ENCODE measurements at regions not wholly inside any gene's neighbourhood (a gene's known extent, or its start where the extent isn't known, plus 50 kb on each side); places are given as distances from the start of the nearest gene placed in this dataset.

GRCh38 chr16:8109510-8110369 lies 480.6 kb downstream of the TMEM114 start:
- no peak overlapping the region for H3K4me3 ChIP-seq
- no peaks in the 10 kb centered on the region for H3K27me3 ChIP-seq
- TF ChIP-seq CTCF (IDR thresholded peaks at IDR 0.05; ENCODE audit: low read depth, low read length) = no peak
- no peaks in the 10 kb centered on the region for H3K4me1 ChIP-seq (ENCODE audit: low read depth)
- no peak overlapping the region for H3K27ac ChIP-seq
- H3K9me3 ChIP-seq (ENCODE audit: low read depth) = no peaks in the 10 kb centered on the region
- no peaks in the 10 kb centered on the region for H3K36me3 ChIP-seq
- DNase-seq (ENCODE audit: low read depth in 1 of 2, low spot score in 1 of 2) = no peak

GRCh38 chr16:8108991-8109509 lies 481.3 kb downstream of the TMEM114 start:
- H3K4me3 ChIP-seq = no peak overlapping the region
- no peak for TF ChIP-seq CTCF (IDR thresholded peaks at IDR 0.05; ENCODE audit: low read depth, low read length)
- H3K27ac ChIP-seq = no peak overlapping the region
- H3K4me1 ChIP-seq (ENCODE audit: low read depth) = no peaks in the 10 kb centered on the region
- no peaks in the 10 kb centered on the region for H3K36me3 ChIP-seq
- no peak for DNase-seq (ENCODE audit: low read depth in 1 of 2, low spot score in 1 of 2)
- H3K9me3 ChIP-seq (ENCODE audit: low read depth) = no peaks in the 10 kb centered on the region
- H3K27me3 ChIP-seq = no peaks in the 10 kb centered on the region

DNA sequence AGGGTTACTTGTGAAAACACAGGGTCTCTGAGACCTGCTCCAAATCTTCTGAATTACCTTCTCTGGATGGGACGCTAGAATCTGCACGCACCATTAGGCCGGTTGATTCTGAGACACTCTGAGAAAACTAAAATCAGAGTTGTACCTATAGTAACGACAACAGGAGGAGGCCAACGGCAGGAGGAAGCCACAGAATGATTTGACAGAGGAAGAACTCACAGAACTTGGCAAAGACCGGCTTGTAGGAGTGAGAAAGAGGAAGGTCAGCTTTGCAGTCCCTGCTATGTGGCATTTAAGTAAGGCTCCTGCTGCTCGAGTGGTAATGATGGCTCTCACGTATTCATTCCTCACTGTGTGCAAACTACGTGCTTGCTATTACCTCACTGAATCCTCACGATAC lies 483.0 kb downstream of the TMEM114 start:
- H3K4me3 ChIP-seq = no peak overlapping the region
- H3K27ac ChIP-seq = no peak overlapping the region
- no peak for TF ChIP-seq CTCF (IDR thresholded peaks at IDR 0.05; ENCODE audit: low read depth, low read length)
- H3K4me1 ChIP-seq (ENCODE audit: low read depth) = no peaks in the 10 kb centered on the region
- no peak for DNase-seq (ENCODE audit: low read depth in 1 of 2, low spot score in 1 of 2)
- no peaks in the 10 kb centered on the region for H3K27me3 ChIP-seq
- no peaks in the 10 kb centered on the region for H3K36me3 ChIP-seq
- H3K9me3 ChIP-seq (ENCODE audit: low read depth) = no peaks in the 10 kb centered on the region

DNA sequence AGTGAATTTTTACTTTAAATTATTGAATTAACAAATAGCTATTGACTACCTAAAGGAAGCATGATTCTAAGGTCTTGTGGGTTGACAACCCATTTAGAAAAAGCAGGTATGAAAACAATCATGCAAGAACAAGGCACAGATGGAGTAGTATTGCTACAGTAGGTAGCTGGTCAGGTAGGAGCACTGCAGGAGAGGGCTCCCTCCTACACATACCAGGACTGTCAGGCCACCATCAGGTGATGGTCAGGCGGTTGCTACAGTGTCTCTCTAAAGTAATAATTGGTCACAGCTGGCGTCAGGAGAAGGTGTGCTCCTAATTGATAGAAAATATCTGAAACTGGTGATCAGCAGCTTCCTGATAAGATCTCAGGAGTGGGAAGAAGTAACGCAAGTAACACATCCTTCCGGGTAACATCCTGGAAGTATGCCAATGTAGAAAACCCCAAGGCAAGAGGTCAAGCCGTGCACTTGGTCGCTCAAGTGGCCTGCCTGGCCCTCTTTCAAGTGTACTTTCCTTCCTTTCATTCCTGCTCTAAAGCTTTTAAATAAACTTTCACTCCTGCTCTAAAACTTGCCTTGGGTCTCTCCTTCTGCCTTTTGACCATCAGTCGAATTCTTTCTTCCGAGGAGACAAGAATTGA lies 486.5 kb downstream of the TMEM114 start:
- H3K27ac ChIP-seq = no peak overlapping the region
- H3K36me3 ChIP-seq = no peaks in the 10 kb centered on the region
- H3K9me3 ChIP-seq (ENCODE audit: low read depth) = no peaks in the 10 kb centered on the region
- no peak for DNase-seq (ENCODE audit: low read depth in 1 of 2, low spot score in 1 of 2)
- no peaks in the 10 kb centered on the region for H3K4me1 ChIP-seq (ENCODE audit: low read depth)
- no peak for TF ChIP-seq CTCF (IDR thresholded peaks at IDR 0.05; ENCODE audit: low read depth, low read length)
- H3K4me3 ChIP-seq = no peak overlapping the region
- H3K27me3 ChIP-seq = no peaks in the 10 kb centered on the region

- H3K27me3 ChIP-seq = no peaks in the 10 kb centered on the region
- no peak for DNase-seq (ENCODE audit: low read depth in 1 of 2, low spot score in 1 of 2)
- H3K4me1 ChIP-seq (ENCODE audit: low read depth) = no peaks in the 10 kb centered on the region
- no peaks in the 10 kb centered on the region for H3K36me3 ChIP-seq
- no peak for TF ChIP-seq CTCF (IDR thresholded peaks at IDR 0.05; ENCODE audit: low read depth, low read length)
- H3K4me3 ChIP-seq = no peak overlapping the region
- H3K27ac ChIP-seq = no peak overlapping the region
- no peaks in the 10 kb centered on the region for H3K9me3 ChIP-seq (ENCODE audit: low read depth)
These were observed 490.7 kb downstream of the TMEM114 start for GRCh38 chr16:8099586-8099985.
